ENCODE measurements at regions not wholly inside any gene's neighbourhood (a gene's known extent, or its start where the extent isn't known, plus 50 kb on each side); places are given as distances from the start of the nearest gene placed in this dataset.

DNA sequence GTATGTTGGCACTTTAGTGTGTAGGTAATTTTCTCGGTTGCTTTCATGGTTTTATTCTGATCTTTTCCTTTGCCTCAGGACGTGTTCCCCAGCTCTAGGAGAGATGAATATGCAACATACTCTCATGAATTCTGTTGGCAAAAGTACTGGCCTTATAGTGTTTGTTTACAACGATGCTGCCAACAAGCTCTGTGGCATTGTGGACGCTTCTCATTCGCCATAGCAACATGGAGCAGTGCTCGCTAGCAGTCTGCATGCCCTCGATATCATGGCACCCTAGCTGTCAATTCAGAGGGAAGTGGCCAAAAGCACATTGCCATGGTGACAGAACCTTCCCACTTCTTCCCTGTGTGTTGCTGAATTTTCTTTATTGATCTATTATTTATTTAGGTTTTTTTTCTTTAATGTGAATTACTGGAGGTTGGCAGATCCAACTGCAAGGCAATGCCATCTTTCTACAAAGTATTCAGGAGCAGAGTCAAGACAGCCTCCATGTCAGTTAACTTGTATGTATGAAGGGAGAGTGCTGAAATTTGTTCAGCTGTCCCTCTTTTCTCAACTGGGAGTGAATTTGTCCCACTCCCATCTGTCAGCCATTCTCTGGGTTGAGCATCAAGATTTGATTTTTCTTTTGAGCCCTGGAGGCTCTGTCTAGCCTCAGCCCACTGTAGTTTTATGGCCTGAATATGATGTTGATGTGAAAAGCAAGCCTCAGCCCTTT, 224.9 kb upstream of the VCX3A start:
- H3K4me3 ChIP-seq (ENCODE audit: low read depth, low read length), result no peak overlapping the region
- H3K36me3 ChIP-seq, result no peaks in the 10 kb centered on the region
- no peak for DNase-seq
- H3K27ac ChIP-seq, result no peak overlapping the region
- H3K27me3 ChIP-seq (ENCODE audit: insufficient read depth, low read depth, severe bottlenecking), result no peaks in the 10 kb centered on the region
- TF ChIP-seq, protein P1, sequence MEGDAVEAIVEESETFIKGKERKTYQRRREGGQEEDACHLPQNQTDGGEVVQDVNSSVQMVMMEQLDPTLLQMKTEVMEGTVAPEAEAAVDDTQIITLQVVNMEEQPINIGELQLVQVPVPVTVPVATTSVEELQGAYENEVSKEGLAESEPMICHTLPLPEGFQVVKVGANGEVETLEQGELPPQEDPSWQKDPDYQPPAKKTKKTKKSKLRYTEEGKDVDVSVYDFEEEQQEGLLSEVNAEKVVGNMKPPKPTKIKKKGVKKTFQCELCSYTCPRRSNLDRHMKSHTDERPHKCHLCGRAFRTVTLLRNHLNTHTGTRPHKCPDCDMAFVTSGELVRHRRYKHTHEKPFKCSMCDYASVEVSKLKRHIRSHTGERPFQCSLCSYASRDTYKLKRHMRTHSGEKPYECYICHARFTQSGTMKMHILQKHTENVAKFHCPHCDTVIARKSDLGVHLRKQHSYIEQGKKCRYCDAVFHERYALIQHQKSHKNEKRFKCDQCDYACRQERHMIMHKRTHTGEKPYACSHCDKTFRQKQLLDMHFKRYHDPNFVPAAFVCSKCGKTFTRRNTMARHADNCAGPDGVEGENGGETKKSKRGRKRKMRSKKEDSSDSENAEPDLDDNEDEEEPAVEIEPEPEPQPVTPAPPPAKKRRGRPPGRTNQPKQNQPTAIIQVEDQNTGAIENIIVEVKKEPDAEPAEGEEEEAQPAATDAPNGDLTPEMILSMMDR (IDR thresholded peaks at IDR 0.05; ENCODE audit: low read depth, low read length), result no peak
- no peaks in the 10 kb centered on the region for H3K9me3 ChIP-seq (ENCODE audit: severe bottlenecking)

DNA sequence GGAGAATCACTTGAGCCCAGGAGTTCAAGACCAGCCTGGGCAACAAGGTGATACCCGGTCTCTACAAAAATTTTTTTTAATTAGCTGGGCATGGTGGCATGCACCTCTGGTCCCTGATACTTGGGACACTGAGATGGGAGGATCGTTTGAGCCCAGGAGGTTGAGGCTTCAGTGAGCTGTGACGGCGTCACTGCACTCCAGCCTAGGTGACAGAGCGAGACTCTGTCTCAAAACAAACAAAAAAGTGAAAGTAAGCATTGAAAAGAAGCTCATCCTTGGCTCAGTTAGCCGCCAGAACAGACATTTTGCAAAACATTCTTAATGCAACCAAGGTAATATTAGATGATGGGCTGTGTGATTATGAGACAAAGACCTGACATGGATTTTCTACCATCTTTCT, 223.3 kb upstream of the VCX3A start:
- Histone ChIP-seq H3K4me3 (ENCODE audit: low read depth, low read length) (no peak overlapping the region), H3K36me3 (no peaks in the 10 kb centered on the region), H3K27ac (no peak overlapping the region), H3K9me3 (ENCODE audit: severe bottlenecking) (no peaks in the 10 kb centered on the region), H3K27me3 (ENCODE audit: insufficient read depth, low read depth, severe bottlenecking) (no peaks in the 10 kb centered on the region)
- TF ChIP-seq, protein P1 (IDR thresholded peaks at IDR 0.05; ENCODE audit: low read depth, low read length), result no peak
- DNase-seq, result no peak

DNA sequence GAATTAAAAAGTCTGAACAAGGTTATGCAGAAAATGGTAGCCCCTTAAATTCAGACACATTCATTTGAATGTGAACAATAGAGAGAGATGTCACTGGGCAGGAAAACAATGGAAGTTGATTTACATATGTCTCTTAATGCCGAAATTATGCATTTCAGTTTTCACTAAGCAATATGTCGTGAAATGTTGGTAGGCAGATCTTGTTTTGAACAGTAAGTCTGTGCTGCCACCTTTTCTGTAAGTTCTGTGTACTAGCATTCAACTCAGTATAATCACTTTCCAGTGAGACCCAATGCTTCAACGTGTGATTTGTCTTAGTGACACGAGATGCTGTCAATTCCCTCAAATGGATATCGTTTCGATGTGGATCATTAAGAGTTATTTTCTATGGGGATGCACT, 222.7 kb upstream of the VCX3A start:
- no peak for DNase-seq
- no peak overlapping the region for H3K4me3 ChIP-seq (ENCODE audit: low read depth, low read length)
- no peak overlapping the region for H3K27ac ChIP-seq
- no peaks in the 10 kb centered on the region for H3K27me3 ChIP-seq (ENCODE audit: insufficient read depth, low read depth, severe bottlenecking)
- H3K36me3 ChIP-seq, result no peaks in the 10 kb centered on the region
- no peaks in the 10 kb centered on the region for H3K9me3 ChIP-seq (ENCODE audit: severe bottlenecking)
- TF ChIP-seq, protein P1 (IDR thresholded peaks at IDR 0.05; ENCODE audit: low read depth, low read length), result no peak

DNA sequence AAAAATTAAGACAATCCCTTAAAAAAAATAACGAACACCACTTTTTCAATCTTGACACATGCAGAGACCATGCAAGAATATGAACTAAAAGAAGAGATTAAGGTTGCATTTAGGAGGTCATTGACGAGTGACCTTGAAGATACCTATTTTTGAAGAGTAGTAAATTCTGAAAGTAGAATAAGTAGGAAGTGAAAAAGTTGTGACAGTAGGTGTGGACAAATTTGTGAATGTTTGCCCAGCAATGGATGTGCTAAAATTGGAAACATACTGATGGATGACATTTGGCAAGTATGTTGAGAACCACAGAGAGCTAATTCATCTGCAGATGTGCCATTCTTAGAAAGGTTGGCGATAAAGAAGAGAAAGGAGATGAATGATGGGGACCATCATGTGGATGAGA, 213.7 kb upstream of the VCX3A start:
- no peaks in the 10 kb centered on the region for H3K9me3 ChIP-seq (ENCODE audit: severe bottlenecking)
- H3K36me3 ChIP-seq, result no peaks in the 10 kb centered on the region
- no peak overlapping the region for H3K4me3 ChIP-seq (ENCODE audit: low read depth, low read length)
- H3K27me3 ChIP-seq (ENCODE audit: insufficient read depth, low read depth, severe bottlenecking), result no peaks in the 10 kb centered on the region
- DNase-seq, result no peak
- H3K27ac ChIP-seq, result no peak overlapping the region
- TF ChIP-seq, protein P1 (IDR thresholded peaks at IDR 0.05; ENCODE audit: low read depth, low read length), result no peak

DNA sequence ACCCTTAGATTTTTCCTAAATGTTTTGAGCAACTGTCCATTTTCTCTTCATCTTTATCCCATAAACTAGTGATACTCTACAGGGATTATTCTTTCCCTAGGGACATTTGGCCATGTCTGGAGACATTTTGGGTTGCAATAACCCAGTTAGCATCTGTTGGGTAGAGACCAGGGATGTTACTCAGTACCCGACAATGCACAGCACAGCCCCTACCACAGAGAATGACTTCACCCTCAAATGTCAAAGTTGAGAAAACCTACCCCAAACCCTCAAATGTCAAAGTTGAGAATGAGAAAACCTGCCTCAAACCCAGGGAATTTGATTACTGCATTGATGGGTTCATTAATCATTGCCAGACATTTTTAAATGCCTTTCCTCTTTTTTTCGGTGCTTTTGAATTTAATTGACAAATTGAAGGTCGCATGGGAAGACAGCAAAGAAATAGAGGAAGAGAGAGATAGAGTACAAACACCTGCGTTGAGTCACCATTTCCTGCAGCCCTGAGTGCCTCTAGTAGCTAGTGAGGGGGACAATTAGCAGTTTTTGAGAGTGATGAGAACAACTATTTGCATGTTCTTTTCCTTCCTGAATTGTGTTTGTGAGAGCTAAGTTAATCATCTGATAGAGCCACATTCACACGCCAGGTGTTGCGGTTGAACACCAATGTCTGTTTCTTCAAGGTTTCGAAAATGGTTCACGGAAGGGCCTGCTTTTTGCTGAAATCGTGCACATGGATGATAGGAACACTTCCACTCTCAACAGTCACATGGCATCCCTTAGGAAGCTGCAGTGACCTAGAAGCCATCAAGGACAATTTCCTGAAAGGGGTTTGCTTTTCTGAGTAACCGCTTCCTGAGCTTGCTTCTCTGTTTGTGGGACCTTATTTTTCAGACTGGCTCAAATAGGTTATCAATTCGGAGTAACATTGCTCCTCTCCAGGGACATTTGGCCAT, 203.9 kb upstream of the VCX3A start:
- Histone ChIP-seq H3K27me3 (ENCODE audit: insufficient read depth, low read depth, severe bottlenecking) (no peaks in the 10 kb centered on the region), H3K9me3 (ENCODE audit: severe bottlenecking) (no peaks in the 10 kb centered on the region), H3K27ac (no peak overlapping the region), H3K4me3 (ENCODE audit: low read depth, low read length) (no peak overlapping the region), H3K36me3 (no peaks in the 10 kb centered on the region)
- no peak for DNase-seq
- TF ChIP-seq, protein P1 (IDR thresholded peaks at IDR 0.05; ENCODE audit: low read depth, low read length), result no peak
